GM10266 (cell line): ENCODE measurements at regions not wholly inside any gene's neighbourhood (a gene's known extent, or its start where the extent isn't known, plus 50 kb on each side); places are given as distances from the start of the nearest gene placed in this dataset.
A peak's percentile ranks its signal among the peaks of the same experiment; 100 is the strongest.
"Not testable (repeated sequence)": the region's sequence is repeated elsewhere in the genome, so short reads cannot be mapped to it uniquely, and the experiment has no call there.

Experiments used
- DNase-seq: peaks from one replicate; pipeline ENCODE4 v3.0.0; 2012; ENCODE audit errors: extremely low spot score
- CTCF ChIP-seq: IDR thresholded peaks from 2 replicates; pipeline ENCODE4 v1.5.1; 2012; ENCODE audit warnings: mild to moderate bottlenecking, low read depth; ENCODE audit not compliant: control insufficient read depth, insufficient read depth; ENCODE audit errors: missing control alignments

DNA sequence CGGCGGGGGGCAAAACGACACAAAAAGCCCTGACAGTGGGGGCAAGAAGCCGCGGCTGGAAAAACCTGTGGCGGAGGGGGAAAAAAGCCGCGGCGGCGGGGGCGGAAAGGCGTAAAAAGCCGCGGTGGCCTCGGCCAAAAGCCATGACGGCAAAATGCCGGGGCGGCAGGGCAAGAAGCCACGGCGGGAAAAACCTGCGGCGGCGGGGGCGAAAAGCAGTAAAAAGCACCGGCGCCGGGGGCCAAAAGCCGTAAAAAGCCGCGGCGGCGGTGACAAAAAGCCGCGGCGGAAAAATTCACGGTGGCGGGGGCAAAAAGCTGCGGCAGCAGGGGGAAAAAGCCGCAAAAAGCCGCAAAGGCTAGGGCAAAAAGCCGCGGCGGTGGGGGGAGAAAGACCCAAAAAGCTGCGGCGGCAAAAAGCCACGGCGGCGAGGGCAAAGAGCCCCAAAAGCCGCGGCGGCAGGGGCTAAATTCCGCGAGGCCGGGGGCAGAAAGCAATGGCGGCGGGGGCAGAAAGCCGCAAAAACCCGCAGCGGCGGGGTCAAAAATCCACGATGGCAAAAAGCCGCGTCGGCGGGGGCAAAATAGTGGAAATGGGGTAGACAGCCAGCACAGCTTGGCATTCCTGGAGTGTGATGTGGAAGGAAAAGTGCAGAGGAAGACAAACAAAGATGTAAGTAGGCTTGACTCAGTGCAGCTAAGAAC is 167.5 kb upstream of the TP53TG3D start:
- DNase-seq = not testable (repeated sequence)

- DNase-seq = peak; percentile 0
Observed at GRCh38 chr16:32115562-32115961, 137.5 kb upstream of the TP53TG3D start.

DNA sequence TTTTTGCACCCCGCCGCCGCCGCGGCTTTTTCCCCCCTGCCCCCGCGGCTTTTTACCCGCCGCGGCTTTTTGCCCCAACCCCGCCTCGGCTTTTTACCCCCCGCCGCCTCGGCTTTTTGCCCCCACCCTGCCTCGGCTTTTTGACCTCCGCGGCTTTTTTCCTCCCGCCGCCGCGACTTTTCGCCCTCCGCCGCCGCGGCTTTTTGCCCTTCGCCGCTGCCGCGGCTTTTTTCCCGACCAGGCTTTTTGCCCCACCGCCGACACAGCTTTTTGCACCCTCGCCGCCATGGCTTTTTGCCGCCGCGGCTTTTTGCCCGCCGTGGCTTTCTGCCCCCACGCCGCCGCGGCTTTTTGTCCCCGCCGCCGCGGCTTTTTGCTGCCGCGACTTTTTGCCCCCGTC is 137.0 kb upstream of the TP53TG3D start:
- DNase-seq = peak; percentile 2
- TF ChIP-seq CTCF = no peak

- DNase-seq = not testable (repeated sequence)
Observed at GRCh38 chr16:32116533-32116932, 136.6 kb upstream of the TP53TG3D start.

DNA sequence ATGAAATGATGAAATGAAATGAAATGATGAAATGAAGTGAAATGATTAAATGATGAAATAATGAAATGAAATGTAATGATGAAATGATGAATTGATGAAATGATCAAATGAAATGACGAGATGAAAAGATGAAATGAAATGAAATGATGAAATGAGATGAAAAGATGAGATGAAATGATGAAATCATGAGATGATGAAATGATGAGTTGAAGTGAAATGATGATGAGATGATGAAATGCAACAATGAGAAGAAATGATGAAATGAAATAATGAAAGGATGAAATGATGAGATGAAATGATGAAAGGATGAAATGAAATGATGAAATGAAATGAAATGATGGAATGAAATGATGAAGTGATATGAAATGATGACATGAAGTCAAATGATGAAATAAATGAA is 132.7 kb upstream of the TP53TG3D start:
- DNase-seq = not testable (repeated sequence)

DNA sequence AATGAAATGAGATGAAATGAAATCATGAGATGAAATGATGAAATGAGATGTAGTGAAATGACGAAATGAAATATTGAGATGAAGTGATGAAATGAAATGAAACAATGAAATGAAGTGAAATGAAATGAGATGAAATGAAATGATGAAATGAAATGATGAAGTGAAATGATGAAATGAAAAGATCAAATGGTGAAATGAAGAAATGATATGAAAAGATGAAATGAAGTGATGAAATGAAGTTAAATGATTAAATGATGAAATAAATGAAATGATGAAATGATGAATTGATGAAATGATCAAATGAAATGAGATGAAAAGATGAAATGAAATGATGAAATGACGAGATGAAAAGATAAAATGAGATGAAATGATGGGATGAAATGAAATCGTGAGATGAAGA is 132.3 kb upstream of the TP53TG3D start:
- DNase-seq = not testable (repeated sequence)

DNA sequence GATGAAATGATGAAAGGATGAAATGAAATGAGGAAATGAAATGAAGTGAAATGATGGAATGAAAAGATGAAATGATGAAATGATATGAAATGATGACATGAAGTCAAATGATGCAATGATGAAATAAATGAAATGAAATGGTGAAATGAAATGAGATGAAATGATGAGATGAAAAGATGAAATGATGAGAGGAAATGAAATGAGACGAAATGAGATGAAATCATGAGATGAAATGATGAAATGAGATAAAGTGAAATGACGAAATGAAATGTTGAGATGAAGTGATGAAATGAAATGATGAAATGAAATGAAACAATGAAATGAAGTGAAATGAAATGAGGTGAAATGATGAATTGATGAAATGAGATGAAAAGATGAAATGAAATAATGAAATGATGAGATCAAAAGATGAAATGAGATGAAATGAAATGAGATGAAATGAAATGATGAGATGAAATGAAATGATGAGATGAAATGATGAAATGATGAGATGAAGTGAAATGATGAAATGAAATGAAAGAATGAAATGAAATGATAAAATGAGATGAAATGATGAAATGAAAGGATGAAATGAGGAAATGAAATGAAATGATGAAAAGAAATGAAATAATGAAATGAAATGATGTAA is 131.7 kb upstream of the TP53TG3D start:
- DNase-seq = not testable (repeated sequence)

- not testable (repeated sequence) for DNase-seq
Observed at GRCh38 chr16:32152434-32152833, 100.7 kb upstream of the TP53TG3D start.

DNA sequence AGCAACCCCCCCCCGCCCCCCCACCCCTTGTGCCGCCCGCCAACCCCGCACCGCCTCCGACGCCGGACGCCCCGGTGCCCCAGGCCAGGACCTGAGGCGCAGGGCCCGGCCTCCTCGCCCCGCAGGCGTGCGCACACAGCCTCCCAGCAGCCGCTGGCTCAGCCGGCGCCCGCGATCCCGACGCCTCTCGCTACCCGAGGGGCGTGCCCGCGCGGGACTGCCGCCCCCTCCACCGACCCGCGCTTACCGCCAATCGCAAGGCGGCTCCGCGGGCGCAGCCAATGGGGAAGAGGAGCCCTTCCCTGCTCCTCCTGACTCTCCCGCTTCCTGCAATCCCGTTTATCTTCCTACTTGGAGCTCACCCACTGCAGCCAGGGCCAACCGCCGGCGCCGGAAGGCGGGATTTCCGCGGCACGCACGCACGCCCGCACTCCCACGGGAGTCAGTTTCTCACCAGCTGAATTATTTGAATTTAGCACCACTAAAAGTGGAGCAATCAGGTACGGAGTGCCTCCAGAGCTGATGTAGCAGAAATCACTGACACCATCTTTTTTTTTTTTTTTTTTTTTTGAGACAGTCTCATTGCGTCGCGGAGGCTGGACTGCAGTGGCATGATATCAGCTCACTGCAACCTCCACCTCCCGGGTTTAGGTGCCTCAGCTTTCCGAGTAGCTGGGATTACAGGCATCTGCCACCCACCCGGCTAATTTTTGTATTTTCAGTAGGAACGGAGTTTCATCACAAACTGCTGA is 65.0 kb upstream of the TP53TG3D start:
- not testable (repeated sequence) for DNase-seq

GRCh38 chr16:32202585-32202984 is 50.5 kb upstream of the TP53TG3D start:
- DNase-seq = not testable (repeated sequence)
